GM21529 (cell line): ENCODE measurements at regions not wholly inside any gene's neighbourhood (a gene's known extent, or its start where the extent isn't known, plus 50 kb on each side); places are given as distances from the start of the nearest gene placed in this dataset.
"Not testable (repeated sequence)": the region's sequence is repeated elsewhere in the genome, so short reads cannot be mapped to it uniquely, and the experiment has no call there.

Source experiments
- ATAC-seq: cut with Tn5 transposase; IDR thresholded peaks from one replicate; pipeline ENCODE4 v1.9.1; 2021; ENCODE audit not compliant: unreplicated experiment

DNA sequence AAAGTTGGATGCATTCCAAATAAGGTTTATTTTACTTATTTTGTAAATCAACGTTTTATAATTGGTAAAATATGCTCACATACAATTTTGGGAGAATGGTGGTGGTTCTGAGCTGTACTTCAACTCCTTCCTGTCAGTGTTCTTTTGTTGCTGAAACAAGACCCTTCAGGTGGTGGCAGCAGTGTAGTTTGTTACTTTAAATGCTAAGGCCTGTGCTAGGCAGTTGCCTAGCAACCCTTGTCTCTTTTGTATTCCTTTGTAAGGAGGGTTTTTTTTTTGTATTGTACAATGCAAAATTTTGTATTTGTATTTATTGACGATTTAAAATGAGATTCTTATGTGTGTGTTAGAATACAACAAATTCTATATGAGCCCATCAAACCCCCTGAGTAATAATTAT is 166.0 kb upstream of the FAM98A start:
- ATAC-seq: no peak

DNA sequence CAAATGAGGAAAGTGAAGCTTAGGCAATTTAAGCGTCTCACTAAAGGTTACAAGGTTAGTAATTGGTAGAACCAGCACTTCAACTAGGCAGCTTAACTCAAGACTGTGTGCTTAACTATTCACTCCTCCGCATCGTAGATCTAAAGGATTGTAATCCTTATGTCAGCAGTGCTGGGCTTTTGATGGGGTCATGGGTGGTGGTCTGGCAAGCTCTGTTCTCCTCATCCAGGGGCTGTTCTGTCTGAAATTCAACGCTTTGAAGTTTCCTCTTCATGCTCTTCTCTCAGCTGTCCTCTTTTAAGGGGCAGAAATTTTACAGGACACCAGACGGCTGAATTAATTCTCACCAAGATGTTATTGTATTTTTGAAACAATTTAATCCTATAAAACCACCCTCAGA is 165.5 kb upstream of the FAM98A start:
- no peak for ATAC-seq

DNA sequence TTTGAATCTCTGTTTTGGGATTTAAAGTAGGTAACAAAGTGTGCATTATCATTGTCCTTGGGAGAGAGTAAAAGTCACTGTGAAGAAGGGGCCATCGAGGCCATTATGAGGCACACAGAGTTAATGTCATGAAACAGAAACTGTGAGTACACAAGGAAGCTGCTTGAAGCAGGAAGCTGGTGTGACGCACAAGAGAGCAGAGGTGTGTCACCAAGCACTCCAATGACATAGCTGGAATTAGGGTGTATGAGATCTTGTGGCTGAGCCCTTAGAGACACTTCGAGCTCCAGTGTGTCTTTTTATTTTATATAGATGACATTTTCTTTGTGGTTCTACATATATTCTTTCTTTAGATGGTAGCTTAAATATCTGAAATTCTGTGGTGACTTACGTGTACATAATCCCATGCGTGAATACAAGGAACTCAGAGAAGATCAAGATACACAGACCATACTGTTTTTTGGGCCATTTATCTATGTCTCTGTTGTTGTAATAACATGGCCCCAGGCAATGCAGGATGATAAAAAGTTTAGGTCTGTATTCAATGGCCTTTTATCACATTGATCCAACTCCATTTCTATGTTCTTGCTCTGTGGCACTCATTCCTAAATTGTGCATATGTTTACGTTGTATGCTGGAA is 164.7 kb upstream of the FAM98A start:
- ATAC-seq: no peak

- ATAC-seq: no peak
Measured at GRCh38 chr2:33762636-33763035, 163.5 kb upstream of the FAM98A start.

DNA sequence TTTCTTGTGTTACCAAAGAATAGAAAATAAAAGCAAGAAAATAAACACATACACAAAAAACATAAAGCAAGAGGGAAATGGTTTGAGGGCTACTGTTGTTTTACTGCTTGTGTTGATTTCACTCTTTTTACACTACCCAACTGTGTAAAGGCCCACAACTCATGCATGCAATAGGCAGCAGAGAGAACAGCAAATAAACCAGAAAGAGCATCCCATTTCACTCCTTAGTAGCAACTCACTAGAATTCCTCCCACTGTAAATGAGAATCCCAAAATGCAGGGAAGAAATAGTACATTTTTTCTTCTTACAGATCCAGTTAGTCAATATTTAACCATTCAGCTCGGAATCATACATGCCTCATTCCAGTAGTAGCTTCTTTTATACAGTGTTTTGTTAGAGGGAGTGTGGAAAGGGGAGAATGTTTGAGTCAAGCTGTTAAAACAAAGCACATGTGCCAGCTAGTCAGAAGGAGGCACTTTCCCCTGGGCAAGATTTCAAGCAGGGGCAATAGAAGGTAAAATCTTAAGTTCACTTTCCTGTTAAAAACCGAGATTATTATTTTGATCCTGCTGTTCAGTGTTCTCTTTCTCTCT is 147.2 kb upstream of the FAM98A start:
- no peak for ATAC-seq

- ATAC-seq: no peak
Measured at GRCh38 chr2:33735096-33735495, 136.0 kb upstream of the FAM98A start.

DNA sequence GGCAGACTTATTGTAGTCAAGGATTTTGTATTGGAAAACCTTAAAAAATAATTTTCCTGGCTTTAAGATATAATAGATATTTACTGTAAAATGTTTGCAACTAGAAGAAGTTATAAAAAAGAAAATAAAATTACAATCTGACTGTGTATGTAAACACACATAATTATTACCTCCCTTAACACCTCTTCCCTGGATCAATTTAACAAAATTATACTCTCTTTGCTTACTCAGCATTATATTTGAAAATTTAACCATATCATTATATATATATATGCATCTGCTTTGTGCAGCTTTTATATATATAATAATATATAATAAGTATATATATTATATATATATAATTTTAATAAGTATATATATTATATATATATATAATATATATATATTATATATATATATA is 131.7 kb upstream of the FAM98A start:
- ATAC-seq: no peak

GRCh38 chr2:33730193-33730592 is 131.1 kb upstream of the FAM98A start:
- ATAC-seq: no peak

DNA sequence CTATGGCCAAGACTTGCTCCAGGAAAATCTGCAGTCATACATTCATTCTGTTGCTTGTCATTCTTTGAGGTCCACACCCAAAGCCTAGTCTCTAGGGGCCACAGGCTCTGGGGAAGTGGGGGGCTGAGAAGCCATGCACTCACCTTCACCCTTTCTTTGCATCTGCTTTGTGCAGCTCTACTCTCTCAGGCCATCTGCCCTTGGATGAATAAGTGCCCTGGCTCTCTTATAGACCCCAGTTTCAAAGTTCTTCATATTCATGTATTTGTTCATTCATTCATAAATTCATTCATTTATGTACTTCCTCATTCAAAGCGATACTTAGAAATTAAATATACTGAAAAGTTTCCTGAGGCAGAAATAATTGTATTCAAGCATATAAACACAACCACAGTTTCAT is 130.3 kb upstream of the FAM98A start:
- ATAC-seq: no peak

DNA sequence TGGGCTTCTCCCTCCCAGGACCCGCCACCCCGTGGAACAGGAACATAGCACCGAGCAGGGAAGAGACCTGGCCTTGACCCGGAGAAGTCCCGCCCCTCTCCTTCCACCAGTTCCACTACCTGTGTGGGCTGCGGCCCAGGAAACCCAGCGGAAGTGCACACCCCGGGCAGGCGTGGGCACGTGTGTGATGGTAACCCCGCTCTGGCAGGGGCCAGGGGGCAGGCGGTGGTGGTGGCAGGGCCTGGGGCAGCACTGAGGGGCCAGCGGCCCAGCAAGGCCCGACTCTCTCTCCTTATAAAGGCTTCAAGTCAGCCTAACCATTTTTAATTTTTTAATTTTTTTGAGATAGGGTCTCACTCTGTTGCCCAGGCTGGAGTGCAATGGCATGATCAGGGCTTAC is 129.0 kb upstream of the FAM98A start:
- ATAC-seq: no peak

DNA sequence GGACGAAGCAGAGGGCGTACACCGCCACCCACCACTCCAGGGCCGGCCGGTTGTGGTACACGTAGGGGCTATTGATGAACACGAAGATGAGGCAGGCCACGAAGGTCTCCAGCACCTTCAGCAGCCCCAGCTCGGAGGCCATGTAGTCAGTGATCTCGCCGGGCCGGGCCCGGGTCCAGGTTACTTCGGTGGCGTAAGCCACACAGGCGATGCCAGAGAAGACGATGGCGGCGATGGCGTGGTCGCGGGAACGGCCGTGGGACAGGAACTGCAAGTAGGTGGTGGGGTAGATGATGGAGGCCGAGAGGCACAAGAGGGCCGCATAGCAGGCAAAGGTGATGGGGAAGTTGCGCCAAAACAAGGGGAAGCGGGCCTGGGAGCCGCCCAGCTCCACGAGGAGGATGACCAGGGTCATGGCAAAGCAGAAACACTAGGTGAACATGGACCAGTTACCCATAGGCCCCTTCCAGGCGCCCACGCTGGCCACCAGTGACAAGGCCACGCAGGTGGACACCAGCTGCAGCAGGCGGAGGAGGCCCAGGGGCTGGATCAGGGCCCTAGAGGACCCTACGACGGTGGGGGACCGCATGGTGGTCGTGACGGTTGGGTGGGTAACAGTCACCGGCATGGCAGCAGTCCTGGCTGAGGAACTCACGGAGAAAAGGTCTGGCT is 128.4 kb upstream of the FAM98A start:
- ATAC-seq: no peak

DNA sequence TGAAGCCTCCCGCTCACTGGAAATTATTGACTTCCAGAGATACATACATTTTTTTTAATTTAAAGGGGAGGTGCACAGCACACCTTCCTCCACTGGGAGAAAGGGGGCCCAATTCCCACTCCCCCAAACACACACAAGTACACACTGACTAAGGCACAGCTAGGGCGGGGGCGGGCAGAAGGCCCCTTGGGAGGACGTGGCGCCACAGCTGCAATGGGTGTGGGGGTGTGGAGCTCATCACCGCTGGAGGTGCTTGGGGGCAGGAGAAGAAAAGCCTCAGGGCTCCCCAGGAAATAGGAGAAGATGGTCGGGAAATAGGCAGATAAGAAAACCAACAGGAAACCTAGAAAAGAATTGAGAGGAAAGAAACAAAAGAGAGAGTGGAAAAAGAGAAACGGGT is 127.3 kb upstream of the FAM98A start:
- ATAC-seq: no peak

DNA sequence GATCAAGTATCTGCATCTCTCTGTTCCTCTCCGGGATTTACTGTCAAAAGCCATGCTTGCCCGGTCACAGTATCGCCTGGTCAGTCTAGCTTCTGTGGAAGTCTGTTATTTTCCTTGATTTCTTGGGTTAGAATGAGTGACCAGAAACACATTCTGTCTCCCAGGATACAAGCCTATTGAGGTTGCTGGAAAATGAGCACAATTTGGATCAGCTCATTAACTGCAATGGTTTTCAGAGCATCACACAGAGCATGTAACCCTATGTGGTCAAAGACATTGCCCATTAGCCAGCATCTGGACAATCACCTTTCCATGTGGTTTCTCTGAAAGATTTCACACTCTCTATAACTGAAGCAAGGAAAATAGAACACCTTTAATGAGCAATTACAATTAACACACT is 124.2 kb upstream of the FAM98A start:
- no peak for ATAC-seq

GRCh38 chr2:33719067-33719466 is 120.0 kb upstream of the FAM98A start:
- ATAC-seq: no peak

DNA sequence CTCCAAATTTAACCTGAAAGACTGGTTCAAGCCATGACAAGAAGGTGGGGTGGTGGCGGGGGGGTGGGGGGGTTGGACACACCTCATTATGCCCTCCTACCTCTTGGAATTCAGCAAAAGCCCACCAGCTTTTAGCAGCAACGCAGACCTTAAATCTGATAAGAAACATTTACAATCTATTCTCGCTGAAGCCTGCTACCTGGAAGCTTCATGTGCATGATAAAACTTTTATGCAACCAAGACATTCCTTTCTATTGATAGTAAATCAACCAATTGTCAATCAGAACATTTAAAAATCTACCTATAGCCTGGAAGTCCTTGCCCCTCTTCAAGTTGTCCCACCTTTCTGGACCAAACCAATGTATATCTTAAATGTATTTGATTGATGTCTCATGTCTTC is 113.6 kb upstream of the FAM98A start:
- no peak for ATAC-seq

DNA sequence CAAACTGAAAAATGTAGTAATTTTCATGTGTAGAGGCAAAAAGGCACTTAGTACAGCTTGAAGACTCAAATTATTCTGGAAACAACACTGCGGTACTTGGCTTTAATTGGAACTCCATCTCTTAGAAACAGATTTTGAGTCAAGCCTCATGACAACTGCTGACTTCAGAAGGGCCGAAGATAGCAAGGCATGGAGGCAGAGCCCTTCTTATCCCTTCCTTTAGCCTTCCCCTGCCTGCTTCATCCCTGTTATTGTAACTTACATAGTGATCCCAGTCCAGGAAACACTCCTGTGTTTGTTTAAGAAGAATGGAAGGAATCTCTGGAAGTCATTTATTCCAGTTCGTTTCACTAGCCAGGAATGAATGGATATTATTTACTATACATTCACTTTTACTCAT is 110.9 kb upstream of the FAM98A start:
- ATAC-seq: no peak

- no peak for ATAC-seq
Measured at GRCh38 chr2:33707312-33707711, 108.2 kb upstream of the FAM98A start.

GRCh38 chr2:33706410-33706809 is 107.3 kb upstream of the FAM98A start:
- ATAC-seq: no peak

- no peak for ATAC-seq
Measured at GRCh38 chr2:33704406-33704855, 105.3 kb upstream of the FAM98A start.

GRCh38 chr2:33696234-33696633 is 97.1 kb upstream of the FAM98A start:
- ATAC-seq: no peak

DNA sequence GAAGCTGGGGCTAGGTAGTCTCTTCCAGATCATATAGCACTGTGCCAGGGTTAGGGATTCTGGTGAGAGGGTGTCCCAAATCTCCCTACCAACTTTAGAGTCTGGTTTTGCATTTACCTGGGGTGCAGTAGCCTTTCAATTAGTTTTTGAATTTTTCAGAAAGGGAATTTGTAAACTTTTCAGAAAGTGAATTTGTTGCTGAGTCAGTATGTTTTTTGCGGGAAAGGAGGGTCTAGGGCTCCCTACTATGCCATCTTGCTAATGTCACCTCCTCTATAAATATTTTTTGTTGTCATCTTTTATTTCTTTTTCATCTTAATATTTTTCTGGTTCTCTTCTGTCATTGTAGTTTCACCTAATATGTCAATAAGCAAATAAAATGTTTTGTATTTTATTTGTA is 95.8 kb upstream of the FAM98A start:
- no peak for ATAC-seq

DNA sequence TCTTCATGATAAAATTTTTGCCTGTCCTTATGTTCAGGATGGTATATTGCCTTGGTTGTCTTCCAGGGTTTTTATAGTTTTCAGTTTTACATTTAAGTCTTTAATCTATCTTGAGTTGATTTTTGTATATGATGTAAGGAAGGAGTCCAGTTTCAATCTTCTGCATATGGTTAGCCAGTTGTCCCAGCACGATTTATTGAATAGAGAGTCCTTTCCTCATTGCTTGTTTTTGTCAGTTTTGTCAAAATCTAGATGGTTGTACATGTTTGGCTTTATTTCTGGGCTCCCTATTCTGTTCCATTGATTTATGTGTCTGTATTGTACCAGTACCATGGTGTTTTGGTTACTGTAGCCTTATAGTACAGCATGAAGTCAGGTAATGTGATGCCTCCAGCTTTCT is 91.6 kb upstream of the FAM98A start:
- not testable (repeated sequence) for ATAC-seq

DNA sequence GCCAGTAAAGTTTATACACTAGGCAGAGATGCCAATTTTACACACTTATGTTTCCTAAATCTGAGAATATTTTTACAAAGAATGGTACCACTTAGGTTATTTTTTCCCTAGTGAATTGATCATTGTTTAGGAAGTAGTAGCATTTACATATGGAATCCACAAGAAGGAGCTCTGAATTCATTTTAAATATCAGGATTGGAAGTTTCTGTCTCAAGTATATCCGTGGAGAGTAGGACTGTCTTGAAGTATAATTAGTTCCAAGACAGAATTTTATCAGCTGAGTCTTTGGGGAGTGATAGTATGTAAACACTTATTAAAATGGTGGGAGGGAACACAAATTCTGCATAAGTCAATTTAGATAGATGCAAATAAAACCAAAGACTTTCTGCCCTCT is 82.3 kb upstream of the FAM98A start:
- no peak for ATAC-seq
